OCI-LY7 (cell line): ENCODE measurements at regions not wholly inside any gene's neighbourhood (a gene's known extent, or its start where the extent isn't known, plus 50 kb on each side); places are given as distances from the start of the nearest gene placed in this dataset.

ENCODE experiments used
- BruUV-seq: library from RNA; stranded (reverse); fragments of 400-500 nt; replicated peaks from 2 replicates; lab custom pipeline; 2021; lab: Mats Ljungman, UMichigan
- CTCF ChIA-PET: fragments of 300-600 bp; sonication (Branson Sonifier 250); formaldehyde crosslinking; loops from one replicate; lab custom pipeline; 2022; ENCODE audit warnings: antibody characterized with exemption; ENCODE audit not compliant: unreplicated experiment; lab: Charles Lee
- POLR2A ChIA-PET: fragments of 300-600 bp; sonication (Branson Sonifier 250); formaldehyde crosslinking; loops from one replicate; lab custom pipeline; 2022; ENCODE audit warnings: antibody characterized with exemption; lab: Charles Lee
- DNase-seq: peaks from one replicate; pipeline ENCODE4 v3.0.0-alpha.2; 2015; ENCODE audit warnings: low spot score
- H2AFZ ChIP-seq: fragments of 200-600 bp; sonication (generic), shearing (Covaris generic); 2 replicates; pipeline ENCODE4 v1.6.1; 2014; ENCODE audit warnings: mild to moderate bottlenecking, antibody characterized with exemption, low read length, moderate library complexity
- H3K27ac ChIP-seq: fragments of 200-600 bp; sonication (generic); 2 replicates; pipeline ENCODE4 v1.5.1; 2014; ENCODE audit warnings: mixed run types, low read depth, mild to moderate bottlenecking, moderate library complexity, low read length, inconsistent platforms; ENCODE audit not compliant: poor library complexity, severe bottlenecking
- H3K36me3 ChIP-seq: fragments of 200-600 bp; sonication (generic); 2 replicates; pipeline ENCODE4 v1.6.1; 2014; ENCODE audit warnings: mild to moderate bottlenecking, antibody characterized with exemption, low read length, moderate library complexity, mixed read lengths; ENCODE audit not compliant: insufficient read depth
- H3K4me1 ChIP-seq: fragments of 200-600 bp; sonication (generic); 2 replicates; pipeline ENCODE4 v1.5.1; 2014; ENCODE audit warnings: mild to moderate bottlenecking, low read length; ENCODE audit not compliant: insufficient read depth, poor library complexity, severe bottlenecking
- H3K4me2 ChIP-seq: fragments of 200-600 bp; sonication (generic); 2 replicates; pipeline ENCODE4 v1.6.1; 2014; ENCODE audit warnings: mild to moderate bottlenecking, low read length
- H3K4me3 ChIP-seq: fragments of 200-600 bp; sonication (generic); 2 replicates; pipeline ENCODE4 v1.5.1; 2014; ENCODE audit warnings: mild to moderate bottlenecking, low read depth, low read length; ENCODE audit not compliant: poor library complexity, severe bottlenecking
- H3K79me2 ChIP-seq: fragments of 200-600 bp; sonication (generic); 2 replicates; pipeline ENCODE4 v1.6.1; 2016; ENCODE audit warnings: low read depth, mild to moderate bottlenecking, low read length, moderate library complexity, mixed read lengths; ENCODE audit not compliant: insufficient read depth
- H3K9me2 ChIP-seq: fragments of 200-600 bp; sonication (generic); 2 replicates; pipeline ENCODE4 v1.6.1; 2016; ENCODE audit warnings: mild to moderate bottlenecking, low read length, mixed read lengths; ENCODE audit not compliant: insufficient read depth
- H3K9me3 ChIP-seq: fragments of 200-600 bp; sonication (generic); 2 replicates; pipeline ENCODE4 v1.6.1; 2014; ENCODE audit warnings: mild to moderate bottlenecking, mixed run types, low read length, mixed read lengths
- H4K20me1 ChIP-seq: fragments of 200-600 bp; sonication (generic); 2 replicates; pipeline ENCODE4 v1.6.1; 2014; ENCODE audit warnings: mild to moderate bottlenecking, antibody characterized with exemption, low read length, moderate library complexity, mixed read lengths; ENCODE audit not compliant: insufficient read depth
- EZH2phosphoT487 ChIP-seq: fragments of 200-600 bp; sonication (generic); IDR thresholded peaks from 2 replicates; pipeline ENCODE4 v1.6.1; 2018; ENCODE audit warnings: low read depth, borderline replicate concordance, mild to moderate bottlenecking, mixed run types, antibody characterized with exemption, low read length, moderate library complexity, mixed read lengths
- intact Hi-C: fragments of 100-400 bp; cut with micrococcal nuclease; formaldehyde crosslinking; loops from one replicate; pipeline ENCODE4 v1.10.0; 2022; ENCODE audit not compliant: unreplicated experiment
- TF ChIP-seq, protein P1 (sequence below): fragments of 200-600 bp; sonication (generic); conservative IDR thresholded peaks from 2 replicates; pipeline ENCODE4 v1.5.1; 2014; ENCODE audit warnings: mild to moderate bottlenecking, antibody characterized with exemption, low read length, moderate library complexity, mixed read lengths

DNA sequence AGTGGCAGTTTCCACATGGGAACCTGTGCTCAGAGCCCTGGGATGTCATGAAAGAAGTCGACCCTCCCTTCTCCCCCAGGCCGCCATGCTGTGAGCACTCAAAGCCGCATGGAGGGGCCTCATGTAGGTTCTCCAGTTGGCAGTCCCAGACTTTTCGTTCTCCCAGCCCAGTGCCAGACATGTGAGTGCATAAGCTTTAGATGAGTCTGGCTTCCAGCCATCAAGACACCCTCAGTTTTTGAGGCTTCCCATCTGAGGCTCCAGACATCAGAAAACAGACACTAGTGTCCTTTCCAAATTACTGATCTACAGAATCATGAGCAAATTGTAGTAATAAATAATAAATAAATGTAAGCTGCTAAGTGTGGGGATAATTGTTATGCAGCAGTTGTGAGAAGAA is 136.5 kb upstream of the AGBL1 start:
- Histone ChIP-seq H3K79me2 (no peaks in the 10 kb centered on the region), H3K27ac (no peak overlapping the region)
- CTCF ChIA-PET = no interaction called here

DNA sequence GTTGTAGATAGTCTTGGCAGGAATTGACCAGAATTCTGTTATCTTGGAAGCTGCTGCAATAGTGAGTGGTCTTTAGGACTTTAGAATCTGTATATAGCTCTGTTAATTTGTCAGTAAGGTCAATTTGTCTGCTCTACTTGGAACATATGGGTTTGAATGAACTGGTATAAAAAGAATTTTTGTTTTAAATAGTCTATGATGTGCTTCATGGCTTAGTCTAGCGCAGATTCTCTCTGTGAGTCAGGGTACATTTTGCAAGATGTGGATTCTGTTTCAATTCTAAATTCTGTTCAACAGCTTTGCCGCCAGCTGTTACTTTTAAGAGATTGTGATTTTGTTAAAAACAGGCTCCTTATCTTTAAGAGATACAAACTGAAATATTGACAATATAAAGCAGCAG is 135.9 kb upstream of the AGBL1 start:
- ChIA-PET POLR2A (no interaction called here), CTCF (no interaction called here)
- Histone ChIP-seq H2AFZ (no peak overlapping the region), H3K27ac (no peak overlapping the region), H3K4me1 (no peaks in the 10 kb centered on the region), H3K9me3 (no peaks in the 10 kb centered on the region), H3K79me2 (no peaks in the 10 kb centered on the region), H3K36me3 (no peaks in the 10 kb centered on the region), H4K20me1 (no peaks in the 10 kb centered on the region), H3K4me3 (no peak overlapping the region), H3K4me2 (no peak overlapping the region), H3K9me2 (no peaks in the 10 kb centered on the region)
- intact Hi-C loops = no loop called here
- no peak for DNase-seq
- TF ChIP-seq, protein P1, sequence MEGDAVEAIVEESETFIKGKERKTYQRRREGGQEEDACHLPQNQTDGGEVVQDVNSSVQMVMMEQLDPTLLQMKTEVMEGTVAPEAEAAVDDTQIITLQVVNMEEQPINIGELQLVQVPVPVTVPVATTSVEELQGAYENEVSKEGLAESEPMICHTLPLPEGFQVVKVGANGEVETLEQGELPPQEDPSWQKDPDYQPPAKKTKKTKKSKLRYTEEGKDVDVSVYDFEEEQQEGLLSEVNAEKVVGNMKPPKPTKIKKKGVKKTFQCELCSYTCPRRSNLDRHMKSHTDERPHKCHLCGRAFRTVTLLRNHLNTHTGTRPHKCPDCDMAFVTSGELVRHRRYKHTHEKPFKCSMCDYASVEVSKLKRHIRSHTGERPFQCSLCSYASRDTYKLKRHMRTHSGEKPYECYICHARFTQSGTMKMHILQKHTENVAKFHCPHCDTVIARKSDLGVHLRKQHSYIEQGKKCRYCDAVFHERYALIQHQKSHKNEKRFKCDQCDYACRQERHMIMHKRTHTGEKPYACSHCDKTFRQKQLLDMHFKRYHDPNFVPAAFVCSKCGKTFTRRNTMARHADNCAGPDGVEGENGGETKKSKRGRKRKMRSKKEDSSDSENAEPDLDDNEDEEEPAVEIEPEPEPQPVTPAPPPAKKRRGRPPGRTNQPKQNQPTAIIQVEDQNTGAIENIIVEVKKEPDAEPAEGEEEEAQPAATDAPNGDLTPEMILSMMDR = no peak
- no peak for TF ChIP-seq EZH2phosphoT487
- BruUV-seq = no TSS peak

More for the DNA sequence above, 136.5 kb upstream of the AGBL1 start:
- H4K20me1 ChIP-seq = no peaks in the 10 kb centered on the region
- BruUV-seq = no TSS peak
- no peaks in the 10 kb centered on the region for H3K36me3 ChIP-seq
- no peaks in the 10 kb centered on the region for H3K4me1 ChIP-seq
- DNase-seq = no peak
- no peak for TF ChIP-seq EZH2phosphoT487
- TF ChIP-seq, protein P1 = no peak
- POLR2A ChIA-PET = no interaction called here
- no peaks in the 10 kb centered on the region for H3K9me3 ChIP-seq
- H3K4me2 ChIP-seq = no peak overlapping the region
- H3K9me2 ChIP-seq = no peaks in the 10 kb centered on the region
- no peak overlapping the region for H2AFZ ChIP-seq
- no peak overlapping the region for H3K4me3 ChIP-seq
- intact Hi-C loops = no loop called here

DNA sequence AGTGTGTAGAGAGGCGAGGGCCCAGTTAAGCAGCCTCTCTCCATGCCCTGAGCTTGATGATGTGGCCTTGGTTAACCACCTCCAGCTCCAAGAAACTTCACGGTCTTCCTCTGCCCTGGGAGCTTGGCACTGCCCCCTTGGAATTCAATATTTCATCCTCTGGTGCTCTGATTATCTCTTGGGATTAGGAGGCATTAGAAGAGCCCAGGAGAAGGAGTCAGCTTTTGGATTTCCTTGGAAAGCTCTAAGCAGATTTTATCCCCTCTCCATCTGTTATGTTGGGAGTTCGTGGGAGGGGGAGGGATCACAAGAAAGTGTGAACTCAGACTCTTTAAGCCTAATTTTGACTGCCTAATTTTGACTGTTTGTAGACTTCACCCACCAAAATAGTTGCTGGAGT is 132.7 kb upstream of the AGBL1 start:
- no peaks in the 10 kb centered on the region for H3K79me2 ChIP-seq
- H3K9me2 ChIP-seq = no peaks in the 10 kb centered on the region
- ChIA-PET CTCF (interaction anchor here (0.6 kb wide), 1 partner anchor 49 kb away, joined by 6 read pairs; no protein-coding TSS in a partner anchor), POLR2A (interaction anchor here (0.6 kb wide), 1 partner anchor 1948 kb away, joined by 3 read pairs; no protein-coding TSS in a partner anchor)
- intact Hi-C loops = no loop called here
- H3K4me1 ChIP-seq = peaks cover 22% of the 10 kb centered on the region
- no peak overlapping the region for H2AFZ ChIP-seq
- no peak overlapping the region for H3K4me2 ChIP-seq
- no peak overlapping the region for H3K27ac ChIP-seq
- no peaks in the 10 kb centered on the region for H4K20me1 ChIP-seq
- no peak for TF ChIP-seq EZH2phosphoT487
- TF ChIP-seq, protein P1 = no peak
- BruUV-seq = no TSS peak
- no peak overlapping the region for H3K4me3 ChIP-seq
- H3K36me3 ChIP-seq = no peaks in the 10 kb centered on the region
- H3K9me3 ChIP-seq = no peaks in the 10 kb centered on the region
- no peak for DNase-seq
